ENCODE measurements at regions not wholly inside any gene's neighbourhood (a gene's known extent, or its start where the extent isn't known, plus 50 kb on each side); places are given as distances from the start of the nearest gene placed in this dataset.

GRCh38 chr11:88448131-88448670 is 110.7 kb upstream of the CTSC start:
- H3K4me3 ChIP-seq (ENCODE audit: low read depth, low read length): no peak overlapping the region
- DNase-seq (ENCODE audit: low read depth): no peak
- no peak for TF ChIP-seq CTCF (IDR thresholded peaks at IDR 0.05; ENCODE audit: control insufficient read depth, extremely low read depth, insufficient read depth)

GRCh38 chr11:88447281-88447680 is 109.7 kb upstream of the CTSC start:
- DNase-seq (ENCODE audit: low read depth): no peak
- no peak overlapping the region for H3K4me3 ChIP-seq (ENCODE audit: low read depth, low read length)
- TF ChIP-seq CTCF (IDR thresholded peaks at IDR 0.05; ENCODE audit: control insufficient read depth, extremely low read depth, insufficient read depth): no peak

- TF ChIP-seq CTCF (IDR thresholded peaks at IDR 0.05; ENCODE audit: control insufficient read depth, extremely low read depth, insufficient read depth): no peak
- no peak overlapping the region for H3K4me3 ChIP-seq (ENCODE audit: low read depth, low read length)
- no peak for DNase-seq (ENCODE audit: low read depth)
Observed at GRCh38 chr11:88439356-88439755, 101.8 kb upstream of the CTSC start.

GRCh38 chr11:88438721-88439120 is 101.2 kb upstream of the CTSC start:
- no peak for DNase-seq (ENCODE audit: low read depth)
- no peak overlapping the region for H3K4me3 ChIP-seq (ENCODE audit: low read depth, low read length)
- TF ChIP-seq CTCF (IDR thresholded peaks at IDR 0.05; ENCODE audit: control insufficient read depth, extremely low read depth, insufficient read depth): no peak

GRCh38 chr11:88435415-88435814 is 97.9 kb upstream of the CTSC start:
- no peak for TF ChIP-seq CTCF (IDR thresholded peaks at IDR 0.05; ENCODE audit: control insufficient read depth, extremely low read depth, insufficient read depth)
- H3K4me3 ChIP-seq (ENCODE audit: low read depth, low read length): no peak overlapping the region
- DNase-seq (ENCODE audit: low read depth): no peak

GRCh38 chr11:88434333-88434976 is 96.9 kb upstream of the CTSC start:
- H3K4me3 ChIP-seq (ENCODE audit: low read depth, low read length): no peak overlapping the region
- no peak for DNase-seq (ENCODE audit: low read depth)
- no peak for TF ChIP-seq CTCF (IDR thresholded peaks at IDR 0.05; ENCODE audit: control insufficient read depth, extremely low read depth, insufficient read depth)

Data from LNCaP clone FGC (cell line).